OCI-LY3 (cell line): ENCODE measurements at regions not wholly inside any gene's neighbourhood (a gene's known extent, or its start where the extent isn't known, plus 50 kb on each side); places are given as distances from the start of the nearest gene placed in this dataset.

Experiments
- CTCF ChIP-seq: fragments of 200-600, 300-600 bp; sonication (generic); IDR thresholded peaks from 2 replicates; pipeline ENCODE4 v1.5.1; 2014; ENCODE audit warnings: antibody characterized with exemption, low read length, low read depth
- EZH2phosphoT487 ChIP-seq: fragments of 200-600 bp; shearing (Covaris generic); IDR thresholded peaks from 2 replicates; pipeline ENCODE4 v1.6.1; 2018; ENCODE audit warnings: antibody characterized with exemption, mixed run types, low read depth

- TF ChIP-seq CTCF (no peak), EZH2phosphoT487 (no peak)
Measured at GRCh38 chr5:74390306-74390637, 250.3 kb downstream of the ENC1 start.
